IMR-90 (cell line): ENCODE measurements at regions not wholly inside any gene's neighbourhood (a gene's known extent, or its start where the extent isn't known, plus 50 kb on each side); places are given as distances from the start of the nearest gene placed in this dataset.

Source experiments
- ATAC-seq: fragments of 200-7000 bp; cut with Tn5 transposase; 2 replicates; pipeline ENCODE4 v1.9.1; 2020; ENCODE audit warnings: low read depth, mild to moderate bottlenecking, moderate library complexity
- BruUV-seq: library from RNA; stranded (reverse); fragments of 400-500 nt; replicated peaks from 2 replicates; lab custom pipeline; 2021; lab: Mats Ljungman, UMichigan
- CTCF ChIA-PET: fragments of 300-600 bp; formaldehyde crosslinking; extraction: SDS; loops from one replicate; lab custom pipeline; 2021; ENCODE audit warnings: antibody characterized with exemption; lab: Yijun Ruan, JAX
- POLR2A ChIA-PET: fragments of 300-600 bp; sonication (Branson Sonifier 250); formaldehyde crosslinking; loops from one replicate; lab custom pipeline; 2022; ENCODE audit warnings: antibody characterized with exemption; ENCODE audit not compliant: unreplicated experiment; lab: Charles Lee
- DNase-seq: peaks from one replicate; pipeline ENCODE4 v3.0.0; 2013
- H2AFZ ChIP-seq: replicated peaks from 2 replicates; pipeline ENCODE3; 2013; ENCODE audit warnings: low read length, mild to moderate bottlenecking; ENCODE audit not compliant: poor library complexity
- H2AK5ac ChIP-seq: 2 replicates; pipeline ENCODE4 v1.6.1; 2013; ENCODE audit warnings: low read depth, low read length, inconsistent platforms
- H2AK9ac ChIP-seq: replicated peaks from 2 replicates; pipeline ENCODE3; 2013; ENCODE audit warnings: mild to moderate bottlenecking, low read depth, low read length, moderate library complexity; ENCODE audit not compliant: poor library complexity
- H2BK120ac ChIP-seq: 2 replicates; pipeline ENCODE4 v1.6.1; 2013; ENCODE audit warnings: low read depth, low read length, inconsistent platforms
- H2BK15ac ChIP-seq: 3 replicates; pipeline ENCODE4 v1.6.1; 2013; ENCODE audit warnings: low read depth, low read length, inconsistent platforms
- H2BK20ac ChIP-seq: 2 replicates; pipeline ENCODE4 v1.6.1; 2013; ENCODE audit warnings: low read depth, mild to moderate bottlenecking, inconsistent platforms, low read length, moderate library complexity
- H2BK5ac ChIP-seq: 2 replicates; pipeline ENCODE4 v1.6.1; 2013; ENCODE audit warnings: mild to moderate bottlenecking, low read depth, low read length, inconsistent platforms; ENCODE audit not compliant: poor library complexity, severe bottlenecking
- H3K14ac ChIP-seq: replicated peaks from 2 replicates; pipeline ENCODE4 v1.6.1; 2013; ENCODE audit warnings: low read depth, low read length, inconsistent platforms
- H3K18ac ChIP-seq: 2 replicates; pipeline ENCODE4 v1.6.1; 2013; ENCODE audit warnings: low read depth, low read length, control low read depth
- H3K23ac ChIP-seq: 2 replicates; pipeline ENCODE4 v1.6.1; 2013; ENCODE audit warnings: low read depth, low read length, inconsistent platforms
- H3K27ac ChIP-seq: 2 replicates; pipeline ENCODE4 v1.5.1; 2013; ENCODE audit warnings: mild to moderate bottlenecking, control low read depth, low read length; ENCODE audit not compliant: insufficient read depth
- H3K27me3 ChIP-seq: 2 replicates; pipeline ENCODE4 v1.6.1; 2013; ENCODE audit warnings: low read length; ENCODE audit not compliant: control insufficient read depth, insufficient read depth
- H3K36me3 ChIP-seq: 2 replicates; pipeline ENCODE4 v1.6.1; 2013; ENCODE audit warnings: low read length, mixed read lengths; ENCODE audit not compliant: control insufficient read depth, insufficient read depth
- H3K4ac ChIP-seq: 2 replicates; pipeline ENCODE4 v1.6.1; 2013; ENCODE audit warnings: low read depth, low read length, inconsistent platforms
- H3K4me1 ChIP-seq: 2 replicates; pipeline ENCODE4 v1.6.1; 2013; ENCODE audit warnings: low read length, mixed read lengths; ENCODE audit not compliant: control insufficient read depth, insufficient read depth
- H3K4me2 ChIP-seq: 2 replicates; pipeline ENCODE4 v1.6.1; 2013; ENCODE audit warnings: low read depth, mild to moderate bottlenecking, control low read depth, low read length, moderate library complexity
- H3K4me3 ChIP-seq: 2 replicates; pipeline ENCODE4 v1.5.1; 2013; ENCODE audit warnings: low read depth, mild to moderate bottlenecking, control low read depth, low read length, moderate library complexity; ENCODE audit not compliant: insufficient read depth
- H3K56ac ChIP-seq: 2 replicates; pipeline ENCODE4 v1.6.1; 2013; ENCODE audit warnings: low read length, inconsistent platforms; ENCODE audit not compliant: insufficient read depth; ENCODE audit errors: extremely low read depth
- H3K79me1 ChIP-seq, 2 experiments: 2 replicates each; pipeline ENCODE4 v1.6.1; 2013; ENCODE audit warnings: low read length in 2 of 2, inconsistent platforms in 1 of 2, low read depth in 1 of 2
- H3K9ac ChIP-seq: 2 replicates; pipeline ENCODE4 v1.6.1; 2013; ENCODE audit warnings: low read depth, low read length, control low read depth
- H3K9me1 ChIP-seq: 2 replicates; pipeline ENCODE4 v1.6.1; 2013; ENCODE audit warnings: low read length, inconsistent platforms; ENCODE audit not compliant: insufficient read depth
- H3K9me3 ChIP-seq: 2 replicates; pipeline ENCODE4 v1.6.1; 2013; ENCODE audit warnings: low read length; ENCODE audit not compliant: control insufficient read depth, insufficient read depth
- H4K20me1 ChIP-seq: 2 replicates; pipeline ENCODE4 v1.6.1; 2013; ENCODE audit warnings: low read length, inconsistent platforms; ENCODE audit not compliant: insufficient read depth
- H4K5ac ChIP-seq: 2 replicates; pipeline ENCODE4 v1.6.1; 2013; ENCODE audit warnings: mild to moderate bottlenecking, low read depth, low read length, control low read depth
- H4K8ac ChIP-seq, 2 experiments: 2 replicates each; pipeline ENCODE4 v1.6.1; 2013; ENCODE audit warnings: low read depth in 2 of 2, low read length in 2 of 2, control low read depth in 1 of 2, inconsistent platforms in 1 of 2
- H4K91ac ChIP-seq: 2 replicates; pipeline ENCODE4 v1.6.1; 2013; ENCODE audit warnings: low read depth, low read length, inconsistent platforms; ENCODE audit not compliant: insufficient read depth
- BHLHE40 ChIP-seq: fragments of 150-350 bp; IDR thresholded peaks from 2 replicates; pipeline ENCODE4 v1.6.1; 2016; ENCODE audit warnings: mild to moderate bottlenecking, low read depth, low read length
- CHD1 ChIP-seq: IDR thresholded peaks from 2 replicates; pipeline ENCODE4 v1.6.1; 2012; ENCODE audit warnings: low read depth, low read length, improper control_type of control experiment
- ELK1 ChIP-seq: fragments of 150-350 bp; IDR thresholded peaks from 2 replicates; pipeline ENCODE4 v1.6.1; 2016; ENCODE audit warnings: low read depth, mild to moderate bottlenecking, low read length, moderate library complexity, borderline replicate concordance
- FOS ChIP-seq: fragments of 150-350 bp; IDR thresholded peaks from 2 replicates; pipeline ENCODE4 v1.6.1; 2016; ENCODE audit warnings: low read depth, low read length
- NFE2L2 ChIP-seq: fragments of 150-350 bp; IDR thresholded peaks from 2 replicates; pipeline ENCODE4 v1.6.1; 2016; ENCODE audit warnings: low read depth, mild to moderate bottlenecking, low read length
- POLR2A ChIP-seq: IDR thresholded peaks from 2 replicates; pipeline ENCODE4 v1.6.1; 2012; ENCODE audit warnings: mild to moderate bottlenecking, low read depth, low read length
- RFX5 ChIP-seq: IDR thresholded peaks from 2 replicates; pipeline ENCODE4 v1.8.0; 2012; ENCODE audit warnings: low read depth, mild to moderate bottlenecking, low read length, moderate library complexity
- WGBS, 2 experiments: methylation state at CpG; one replicate each; pipeline versions ENCODE4 v1.1.5 to v1.1.7; 2013; ENCODE audit warnings: missing lambda C conversion rate in 2 of 2; ENCODE audit not compliant: insufficient read length in 1 of 2; ENCODE audit errors: extremely low coverage in 2 of 2; 5-methylcytosine and 5-hydroxymethylcytosine counted together
- dilution Hi-C: fragments of 300-500 bp; cut with HindIII; formaldehyde crosslinking; loops from one replicate; pipeline ENCODE4 v1.14.3; 2018; ENCODE audit warnings: low sequenced_read_pairs; ENCODE audit not compliant: unreplicated experiment
- in situ Hi-C: fragments of 300-500 bp; cut with MboI; formaldehyde crosslinking; loops from 3 replicates; pipeline ENCODE4 v1.14.3; 2019; ENCODE audit warnings: low sequenced_read_pairs, inconsistent platforms, mixed read lengths
- intact Hi-C: fragments of 100-400 bp; cut with micrococcal nuclease; formaldehyde crosslinking; loops from 2 replicates; pipeline ENCODE4 v1.10.0; 2022

GRCh38 chr10:3981300-3981699, 196.3 kb upstream of the KLF6 start:
- Histone ChIP-seq H3K56ac (no peak overlapping the region), H2BK15ac (no peak overlapping the region), H3K27ac (no peak overlapping the region), H3K14ac (no peak overlapping the region), H2BK5ac (no peak overlapping the region), H4K91ac (no peak overlapping the region), H3K9me3 (peaks cover 3% of the 10 kb centered on the region; the same call in 1 of the 2 replicates), H3K4me1 (0 out of 2 replicates have a peak, but pooled peaks cover 2% of the 10 kb centered on the region), H4K8ac (no peak overlapping the region), H3K79me1 (no peaks in the 10 kb centered on the region), H3K27me3 (no peaks in the 10 kb centered on the region), H4K20me1 (no peaks in the 10 kb centered on the region), H3K23ac (no peak overlapping the region), H2AFZ (no peak overlapping the region), H2BK20ac (no peak overlapping the region), H4K5ac (no peak overlapping the region), H3K4me3 (no peak overlapping the region), H3K9ac (no peak overlapping the region), H3K18ac (no peak overlapping the region), H3K36me3 (no peaks in the 10 kb centered on the region), H2BK120ac (no peak overlapping the region), H3K9me1 (peaks cover 4% of the 10 kb centered on the region), H2AK9ac (no peak overlapping the region), H3K4me2 (no peak overlapping the region), H2AK5ac (no peak overlapping the region), H3K4ac (no peak overlapping the region)
- POLR2A ChIA-PET: no interaction called here
- intact Hi-C loops: no loop called here
- WGBS, 2 experiments: 100% methylated on average over 3 of the region's 10 CpGs; no CpG with 5 or more reads in 1 of the 2 experiments
- ATAC-seq (no peak), DNase-seq (no peak)
- dilution Hi-C loops: no loop called here
- no peak for TF ChIP-seq POLR2A
- no peak for TF ChIP-seq RFX5
- no peak for TF ChIP-seq FOS
- no peak for TF ChIP-seq BHLHE40
- no peak for TF ChIP-seq NFE2L2
- TF ChIP-seq CHD1: no peak
- no peak for TF ChIP-seq ELK1
- no TSS peak for BruUV-seq
- in situ Hi-C loops: no loop called here
- CTCF ChIA-PET: interaction anchor here (0.8 kb wide), 1 partner anchor 730 kb away, joined by 4 read pairs; no protein-coding TSS in a partner anchor
